H1 (cell line): ENCODE measurements at regions not wholly inside any gene's neighbourhood (a gene's known extent, or its start where the extent isn't known, plus 50 kb on each side); places are given as distances from the start of the nearest gene placed in this dataset.

Experiments
- CHD2 ChIP-seq: IDR thresholded peaks from 2 replicates; pipeline ENCODE4 v1.6.1; 2012; ENCODE audit warnings: low read length, improper control_type of control experiment
- CTCF ChIP-seq, 3 experiments: IDR thresholded peaks; 1 replicate in 2 of 3; 2 replicates in 1 of 3; pipeline versions ENCODE4 v1.5.1 to v1.6.1; 2011; ENCODE audit warnings: low read length in 3 of 3, mild to moderate bottlenecking in 3 of 3, inconsistent platforms in 2 of 3, low read depth in 1 of 3, moderate library complexity in 1 of 3; ENCODE audit not compliant: insufficient read depth in 1 of 3; ENCODE audit errors: control extremely low read depth in 1 of 3
- EP300 ChIP-seq, 2 experiments: IDR thresholded peaks; 1 replicate in 1 of 2; 2 replicates in 1 of 2; pipeline ENCODE4 v1.6.1; 2011 to 2012; ENCODE audit warnings: low read depth in 2 of 2, low read length in 2 of 2, mild to moderate bottlenecking in 2 of 2, borderline replicate concordance in 1 of 2, inconsistent platforms in 1 of 2, moderate library complexity in 1 of 2
- EZH2 ChIP-seq: fragments of 200-600 bp; sonication (generic); IDR thresholded peaks from 2 replicates; pipeline ENCODE4 v1.7.1; 2012; ENCODE audit warnings: low read depth, mild to moderate bottlenecking, moderate library complexity, low read length, inconsistent platforms; ENCODE audit not compliant: severe bottlenecking
- JUN ChIP-seq: IDR thresholded peaks from 2 replicates; pipeline ENCODE4 v1.6.1; 2011; ENCODE audit warnings: low read depth, mild to moderate bottlenecking, improper control_type of control experiment, low read length
- JUND ChIP-seq: IDR thresholded peaks from 2 replicates; pipeline ENCODE4 v1.6.1; 2011; ENCODE audit warnings: mild to moderate bottlenecking, improper control_type of control experiment, low read length
- MAFK ChIP-seq: IDR thresholded peaks from 2 replicates; pipeline ENCODE4 v1.6.1; 2012; ENCODE audit warnings: low read depth, mild to moderate bottlenecking, improper control_type of control experiment, low read length
- MAX ChIP-seq: IDR thresholded peaks from 2 replicates; pipeline ENCODE4 v1.6.1; 2012; ENCODE audit warnings: inconsistent platforms
- RNF2 ChIP-seq: fragments of 200-900, 300-1000 bp; sonication (generic); IDR thresholded peaks from 2 replicates; pipeline ENCODE4 v1.7.1; 2016; ENCODE audit warnings: borderline replicate concordance, low read depth, mild to moderate bottlenecking, antibody characterized with exemption, low read length; ENCODE audit not compliant: poor library complexity, severe bottlenecking; ENCODE audit errors: missing control alignments
- SIN3A ChIP-seq, 2 experiments: IDR thresholded peaks in 1 of 2; conservative IDR thresholded peaks in 1 of 2; 2 replicates each; pipeline ENCODE4 v1.6.1; 2011 to 2012; ENCODE audit warnings: low read length in 2 of 2, improper control_type of control experiment in 1 of 2, low read depth in 1 of 2, mild to moderate bottlenecking in 1 of 2
- YY1 ChIP-seq: IDR thresholded peaks from 2 replicates; pipeline ENCODE4 v1.6.1; 2011; ENCODE audit warnings: low read depth, mild to moderate bottlenecking, low read length

DNA sequence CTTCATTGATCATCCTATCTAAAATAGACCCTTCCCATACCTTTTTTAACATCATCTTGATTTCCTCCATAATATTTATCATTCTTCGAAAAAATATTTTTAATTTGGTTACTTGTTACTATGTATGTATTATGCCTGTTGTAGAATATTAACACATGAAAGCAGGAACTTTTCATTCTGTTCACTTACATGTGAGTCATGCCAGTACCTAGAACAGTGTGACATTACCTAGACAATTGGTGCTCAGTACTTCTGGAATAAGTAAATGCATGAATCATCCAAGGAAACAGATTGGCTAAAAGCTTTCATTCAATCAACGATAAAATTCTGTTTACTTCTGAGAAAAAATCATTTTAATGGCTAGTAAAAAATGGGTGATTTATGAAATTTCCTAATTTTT is 76.4 kb downstream of the CXXC4 start:
- no peak for TF ChIP-seq EZH2
- no peak for TF ChIP-seq CTCF (IDR thresholded peaks at IDR 0.05; ENCODE audit: control extremely low read depth in 1 of 3, insufficient read depth in 1 of 3, low read depth in 1 of 3, low read length in 3 of 3)
- no peak for TF ChIP-seq CHD2
- no peak for TF ChIP-seq YY1
- no peak for TF ChIP-seq JUN
- TF ChIP-seq JUND: no peak
- TF ChIP-seq SIN3A (conservative IDR thresholded peaks at IDR 0.05 in 1 of 2, IDR thresholded peaks at IDR 0.05 in 1 of 2; ENCODE audit: low read depth in 1 of 2, low read length in 2 of 2): no peak
- TF ChIP-seq EP300 (IDR thresholded peaks at IDR 0.05; ENCODE audit: borderline replicate concordance in 1 of 2, low read depth in 2 of 2, low read length in 2 of 2): no peak
- no peak for TF ChIP-seq RNF2
- TF ChIP-seq MAFK: no peak
- no peak for TF ChIP-seq MAX
